ENCODE measurements at regions not wholly inside any gene's neighbourhood (a gene's known extent, or its start where the extent isn't known, plus 50 kb on each side); places are given as distances from the start of the nearest gene placed in this dataset.
"Not testable (repeated sequence)": the region's sequence is repeated elsewhere in the genome, so short reads cannot be mapped to it uniquely, and the experiment has no call there.

GRCh38 chr2:44051593-44052347 lies 56.0 kb upstream of the LRPPRC start:
- DNase-seq (ENCODE audit: low read depth) = no peak

GRCh38 chr2:44052584-44052983 lies 56.8 kb upstream of the LRPPRC start:
- no peak for DNase-seq (ENCODE audit: low read depth)

- DNase-seq (ENCODE audit: low read depth) = no peak
These were observed 57.3 kb upstream of the LRPPRC start for GRCh38 chr2:44053052-44053451.

GRCh38 chr2:44053456-44053855 lies 57.7 kb upstream of the LRPPRC start:
- DNase-seq (ENCODE audit: low read depth) = no peak

- no peak for DNase-seq (ENCODE audit: low read depth)
These were observed 59.4 kb upstream of the LRPPRC start for GRCh38 chr2:44055229-44055628.

GRCh38 chr2:44055664-44056063 lies 59.9 kb upstream of the LRPPRC start:
- no peak for DNase-seq (ENCODE audit: low read depth)

- DNase-seq (ENCODE audit: low read depth) = no peak
These were observed 61.2 kb upstream of the LRPPRC start for GRCh38 chr2:44056947-44057346.

GRCh38 chr2:44060286-44060685 lies 64.5 kb upstream of the LRPPRC start:
- DNase-seq (ENCODE audit: low read depth) = not testable (repeated sequence)

GRCh38 chr2:44060990-44061389 lies 65.2 kb upstream of the LRPPRC start:
- DNase-seq (ENCODE audit: low read depth) = no peak

- no peak for DNase-seq (ENCODE audit: low read depth)
These were observed 65.7 kb upstream of the LRPPRC start for GRCh38 chr2:44061469-44061868.

- no peak for DNase-seq (ENCODE audit: low read depth)
These were observed 66.1 kb upstream of the LRPPRC start for GRCh38 chr2:44061876-44062275.

- no peak for DNase-seq (ENCODE audit: low read depth)
These were observed 67.2 kb upstream of the LRPPRC start for GRCh38 chr2:44063033-44063432.

GRCh38 chr2:44064281-44064680 lies 68.5 kb upstream of the LRPPRC start:
- not testable (repeated sequence) for DNase-seq (ENCODE audit: low read depth)

GRCh38 chr2:44067012-44067790 lies 71.4 kb upstream of the LRPPRC start:
- DNase-seq (ENCODE audit: low read depth) = not testable (repeated sequence)

GRCh38 chr2:44067791-44068181 lies 72.0 kb upstream of the LRPPRC start:
- not testable (repeated sequence) for DNase-seq (ENCODE audit: low read depth)

- no peak for DNase-seq (ENCODE audit: low read depth)
These were observed 75.8 kb upstream of the LRPPRC start for GRCh38 chr2:44071454-44072046.

GRCh38 chr2:44073667-44074066 lies 77.9 kb upstream of the LRPPRC start:
- DNase-seq (ENCODE audit: low read depth) = not testable (repeated sequence)

- DNase-seq (ENCODE audit: low read depth) = not testable (repeated sequence)
These were observed 79.0 kb upstream of the LRPPRC start for GRCh38 chr2:44074795-44075194.

GRCh38 chr2:44075541-44075940 lies 79.8 kb upstream of the LRPPRC start:
- DNase-seq (ENCODE audit: low read depth) = no peak

- DNase-seq (ENCODE audit: low read depth) = no peak
These were observed 82.2 kb upstream of the LRPPRC start for GRCh38 chr2:44077942-44078511.

- no peak for DNase-seq (ENCODE audit: low read depth)
These were observed 83.9 kb upstream of the LRPPRC start for GRCh38 chr2:44079686-44080085.

GRCh38 chr2:44083054-44083453 lies 85.6 kb upstream of the PPM1B start:
- no peak for DNase-seq (ENCODE audit: low read depth)

GRCh38 chr2:44084850-44085249 lies 83.8 kb upstream of the PPM1B start:
- DNase-seq (ENCODE audit: low read depth) = no peak

All from activated T-cell treated with anti-CD3 and anti-CD28 coated beads for 24 hours (primary cell).